ENCODE measurements at regions not wholly inside any gene's neighbourhood (a gene's known extent, or its start where the extent isn't known, plus 50 kb on each side); places are given as distances from the start of the nearest gene placed in this dataset.

DNA sequence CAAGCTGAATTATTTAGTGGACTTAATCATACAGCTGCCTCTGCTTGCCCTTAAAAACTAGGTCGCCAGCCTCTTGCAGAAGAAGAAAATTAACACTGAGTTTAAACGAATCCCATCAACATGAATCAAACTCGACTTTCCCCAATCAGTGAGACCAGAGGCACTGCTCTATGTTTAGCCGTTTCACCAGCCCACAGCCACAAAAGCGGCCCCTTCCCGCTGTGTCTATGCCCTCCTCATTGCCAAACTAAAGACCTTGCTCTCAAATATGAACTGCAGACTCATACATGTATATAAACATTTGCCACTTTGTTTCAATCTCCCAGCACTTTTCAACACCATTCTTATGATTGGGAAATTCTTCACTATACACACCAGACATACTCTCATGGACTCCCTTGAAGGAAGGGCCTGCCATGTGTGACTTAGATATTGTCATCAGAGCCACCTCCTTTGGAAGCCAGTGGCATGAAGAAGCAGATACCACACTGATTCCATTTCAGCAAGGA, 105.8 kb upstream of the ADGRF1 start:
- TF ChIP-seq, protein P1, sequence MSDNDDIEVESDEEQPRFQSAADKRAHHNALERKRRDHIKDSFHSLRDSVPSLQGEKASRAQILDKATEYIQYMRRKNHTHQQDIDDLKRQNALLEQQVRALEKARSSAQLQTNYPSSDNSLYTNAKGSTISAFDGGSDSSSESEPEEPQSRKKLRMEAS (IDR thresholded peaks at IDR 0.05; ENCODE audit: insufficient read depth, insufficient read length): no peak
- TF ChIP-seq EZH2 (IDR thresholded peaks at IDR 0.05; ENCODE audit: borderline replicate concordance, low read depth, low read length, severe bottlenecking) (no peak), POLR2A (IDR thresholded peaks at IDR 0.05; ENCODE audit: low read depth, low read length) (no peak), POLR2AphosphoS5 (IDR thresholded peaks at IDR 0.05; ENCODE audit: insufficient read depth, low read depth, low read length) (no peak), JUN (IDR thresholded peaks at IDR 0.05; ENCODE audit: borderline replicate concordance, insufficient read depth, insufficient read length, low read depth) (no peak), MYC (IDR thresholded peaks at IDR 0.05; ENCODE audit: low read depth, low read length) (no peak)
- TF ChIP-seq, protein P2, sequence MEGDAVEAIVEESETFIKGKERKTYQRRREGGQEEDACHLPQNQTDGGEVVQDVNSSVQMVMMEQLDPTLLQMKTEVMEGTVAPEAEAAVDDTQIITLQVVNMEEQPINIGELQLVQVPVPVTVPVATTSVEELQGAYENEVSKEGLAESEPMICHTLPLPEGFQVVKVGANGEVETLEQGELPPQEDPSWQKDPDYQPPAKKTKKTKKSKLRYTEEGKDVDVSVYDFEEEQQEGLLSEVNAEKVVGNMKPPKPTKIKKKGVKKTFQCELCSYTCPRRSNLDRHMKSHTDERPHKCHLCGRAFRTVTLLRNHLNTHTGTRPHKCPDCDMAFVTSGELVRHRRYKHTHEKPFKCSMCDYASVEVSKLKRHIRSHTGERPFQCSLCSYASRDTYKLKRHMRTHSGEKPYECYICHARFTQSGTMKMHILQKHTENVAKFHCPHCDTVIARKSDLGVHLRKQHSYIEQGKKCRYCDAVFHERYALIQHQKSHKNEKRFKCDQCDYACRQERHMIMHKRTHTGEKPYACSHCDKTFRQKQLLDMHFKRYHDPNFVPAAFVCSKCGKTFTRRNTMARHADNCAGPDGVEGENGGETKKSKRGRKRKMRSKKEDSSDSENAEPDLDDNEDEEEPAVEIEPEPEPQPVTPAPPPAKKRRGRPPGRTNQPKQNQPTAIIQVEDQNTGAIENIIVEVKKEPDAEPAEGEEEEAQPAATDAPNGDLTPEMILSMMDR (IDR thresholded peaks at IDR 0.05; ENCODE audit: extremely low read depth in 1 of 2, insufficient read depth in 1 of 2, low read depth in 1 of 2, low read length in 2 of 2): no peak
